ENCODE measurements at regions not wholly inside any gene's neighbourhood (a gene's known extent, or its start where the extent isn't known, plus 50 kb on each side); places are given as distances from the start of the nearest gene placed in this dataset.

GRCh38 chr5:116365006-116365496 is 209.6 kb downstream of the SEMA6A start:
- CTCF ChIA-PET (ENCODE audit: low intra/inter-chr PET ratio, low total read pairs), result no interaction called here
- H3K4me2 ChIP-seq (ENCODE audit: low read depth, low read length), result no peak overlapping the region

More at GRCh38 chr5:116365006-116365496, 209.6 kb downstream of the SEMA6A start:
- Histone ChIP-seq H3K4me1 (ENCODE audit: insufficient read depth, low read length) (no peaks in the 10 kb centered on the region), H3K27ac (ENCODE audit: extremely low read length, insufficient read depth, low read length) (no peak overlapping the region), H4K20me1 (ENCODE audit: insufficient read depth, low read length) (no peaks in the 10 kb centered on the region), H3K4me3 (replicated peaks in 1 of 3; ENCODE audit: insufficient read depth in 1 of 3, low read depth in 2 of 3, low read length in 3 of 3) (no peak overlapping the region), H3K79me2 (ENCODE audit: insufficient read depth, low read length) (no peaks in the 10 kb centered on the region), H2AFZ (ENCODE audit: low read length) (no peak overlapping the region), H3K9ac (ENCODE audit: insufficient read depth, low read depth, low read length) (no peak overlapping the region), H3K27me3 (ENCODE audit: control insufficient read depth in 1 of 2, insufficient read depth in 2 of 2, low read length in 2 of 2) (no peaks in the 10 kb centered on the region), H3K9me3 (ENCODE audit: low read length) (no peaks in the 10 kb centered on the region), H3K36me3 (replicated peaks in 1 of 2; ENCODE audit: control insufficient read depth in 1 of 2, insufficient read depth in 2 of 2, low read length in 2 of 2) (no peaks in the 10 kb centered on the region)
- intact Hi-C loops (cut with micrococcal nuclease; ENCODE audit: unreplicated experiment) (no loop called here), in situ Hi-C loops (cut with HindIII; ENCODE audit: extremely low pct_ligation_motif_present, low pct_unique_long_range_greater_than_20kb) (no loop called here)
- FAIRE-seq, result no peak
- POLR2A ChIA-PET, result no interaction called here
- no peak for ATAC-seq
- WGBS (ENCODE audit: low lambda C conversion rate), result 90% methylated on average over 3 of the region's 3 CpGs
- no peak for TF ChIP-seq ATF5 (CRISPR knock-in tag; IDR thresholded peaks at IDR 0.05; ENCODE audit: low read depth)
- TF ChIP-seq ZNF83 (CRISPR knock-in tag; IDR thresholded peaks at IDR 0.05; ENCODE audit: borderline replicate concordance), result no peak
- no peak for TF ChIP-seq ZBTB2 (CRISPR knock-in tag; IDR thresholded peaks at IDR 0.05; ENCODE audit: low read depth)
- no peak for TF ChIP-seq NR1H2 (CRISPR knock-in tag; IDR thresholded peaks at IDR 0.05; ENCODE audit: borderline replicate concordance, low read depth)
- TF ChIP-seq CCDC6 (CRISPR knock-in tag; IDR thresholded peaks at IDR 0.05), result no peak
- TF ChIP-seq MXD1 (CRISPR knock-in tag; IDR thresholded peaks at IDR 0.05), result no peak
- no peak for TF ChIP-seq ZUFSP (CRISPR knock-in tag; IDR thresholded peaks at IDR 0.05; ENCODE audit: borderline replicate concordance)
- TF ChIP-seq MEF2D (CRISPR knock-in tag; IDR thresholded peaks at IDR 0.05), result no peak
- TF ChIP-seq ZSCAN22 (CRISPR knock-in tag; IDR thresholded peaks at IDR 0.05), result no peak
- TF ChIP-seq HNF4A (CRISPR knock-in tag; IDR thresholded peaks at IDR 0.05), result no peak
- no peak for TF ChIP-seq HOXA9 (CRISPR knock-in tag; IDR thresholded peaks at IDR 0.05; ENCODE audit: borderline replicate concordance)
- TF ChIP-seq ZGPAT (CRISPR knock-in tag; IDR thresholded peaks at IDR 0.05), result no peak
- TF ChIP-seq MTF1 (CRISPR knock-in tag; IDR thresholded peaks at IDR 0.05), result no peak
- TF ChIP-seq NAIF1 (CRISPR knock-in tag; IDR thresholded peaks at IDR 0.05; ENCODE audit: borderline replicate concordance), result no peak
- no peak for TF ChIP-seq KDM5A (IDR thresholded peaks at IDR 0.05; ENCODE audit: borderline replicate concordance, low read length)
- no peak for DNase-seq (ENCODE audit: low spot score)
- BruUV-seq (replicated peaks), result no TSS peak
